ENCODE measurements at regions not wholly inside any gene's neighbourhood (a gene's known extent, or its start where the extent isn't known, plus 50 kb on each side); places are given as distances from the start of the nearest gene placed in this dataset.

DNA sequence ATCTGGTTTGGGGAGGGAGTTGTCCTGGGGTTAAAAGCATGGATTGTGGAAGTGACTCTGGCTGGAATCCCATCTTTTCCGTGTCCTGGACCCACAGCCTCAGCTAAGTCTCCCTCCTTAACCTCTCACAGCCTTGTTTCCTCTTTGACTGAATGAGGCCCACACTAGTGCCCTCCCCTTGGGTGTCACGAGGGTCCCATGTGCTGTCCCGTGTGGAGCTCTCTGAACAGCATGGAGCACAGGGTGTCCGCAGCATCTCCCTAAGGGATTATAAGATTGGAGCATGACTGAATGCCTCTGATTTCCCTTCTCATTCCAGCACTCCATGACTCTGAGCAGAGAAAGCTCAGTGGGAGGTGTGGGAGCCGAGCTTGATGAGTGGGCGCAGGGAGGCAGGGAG lies 182.5 kb downstream of the TEX29 start:
- DNase-seq: no peak

DNA sequence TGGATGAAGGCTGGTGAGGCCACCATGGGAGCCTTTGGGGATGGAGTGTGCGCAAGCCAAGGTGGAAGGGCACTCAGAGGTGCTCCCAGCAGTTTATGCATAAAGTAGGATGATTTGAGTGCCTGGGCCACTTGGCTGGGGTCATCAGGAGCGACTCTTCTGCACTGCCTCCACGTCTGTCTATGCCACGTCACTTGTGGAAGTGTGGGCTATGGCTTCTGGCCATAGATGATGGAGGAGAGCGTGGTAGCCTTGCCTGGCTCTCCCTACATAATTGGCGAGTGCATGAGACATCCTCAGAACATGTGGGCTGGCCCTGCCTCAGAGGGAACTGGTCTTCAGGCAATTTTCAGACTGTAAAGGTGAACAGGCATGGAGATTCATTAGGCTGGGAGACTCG lies 182.9 kb downstream of the TEX29 start:
- no peak for DNase-seq

- no peak for DNase-seq
Measured at GRCh38 chr13:111503905-111504695, 183.7 kb downstream of the TEX29 start.

DNA sequence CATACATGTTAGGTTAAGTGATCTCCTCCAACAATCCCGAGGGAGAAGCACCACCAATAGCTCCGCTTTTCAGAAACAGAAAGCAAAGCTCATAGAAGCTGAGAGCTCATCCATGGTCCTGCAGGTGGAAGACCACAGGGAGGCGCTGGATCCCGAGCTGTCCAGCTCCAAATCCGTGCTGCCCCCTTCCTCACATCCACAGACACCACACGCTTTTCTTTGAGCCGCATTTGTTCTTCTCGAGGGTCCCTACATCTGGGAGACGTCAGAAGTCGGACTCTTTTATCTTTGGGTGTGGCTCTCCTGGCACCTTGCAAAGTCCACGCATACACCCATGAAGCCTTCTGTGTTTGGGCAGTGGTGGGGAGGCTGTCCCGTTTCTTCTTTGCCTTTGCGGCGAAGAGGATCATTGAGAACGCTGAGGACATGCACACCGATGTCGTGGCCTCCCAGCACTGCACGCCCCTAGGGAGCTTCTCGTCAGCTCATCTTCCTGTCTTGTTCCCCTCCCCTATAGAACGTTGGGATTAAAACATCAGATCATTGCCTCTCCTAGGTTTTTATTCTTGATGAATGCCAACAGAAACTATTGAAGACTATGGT lies 184.8 kb downstream of the TEX29 start:
- no peak for DNase-seq

DNA sequence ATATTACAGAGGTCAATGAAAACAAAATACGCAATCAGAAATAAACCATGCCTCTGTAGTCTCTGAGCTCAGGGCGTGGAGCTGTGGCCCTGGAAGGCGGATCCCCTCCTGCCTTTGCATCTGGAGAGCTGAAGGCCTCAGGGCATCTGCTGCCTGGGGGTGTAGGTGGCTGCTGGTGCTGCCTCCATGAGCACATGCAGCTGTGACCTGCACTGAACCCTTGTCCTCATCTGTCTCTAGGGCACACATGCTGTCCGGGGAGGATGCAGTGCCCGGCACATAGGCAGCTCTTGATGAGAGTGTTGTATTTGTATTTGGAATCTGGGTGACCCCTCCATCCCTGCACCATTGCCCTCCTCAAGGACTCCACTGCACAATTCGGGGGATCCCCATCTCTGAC lies 185.7 kb downstream of the TEX29 start:
- DNase-seq: peak; percentile 63

DNA sequence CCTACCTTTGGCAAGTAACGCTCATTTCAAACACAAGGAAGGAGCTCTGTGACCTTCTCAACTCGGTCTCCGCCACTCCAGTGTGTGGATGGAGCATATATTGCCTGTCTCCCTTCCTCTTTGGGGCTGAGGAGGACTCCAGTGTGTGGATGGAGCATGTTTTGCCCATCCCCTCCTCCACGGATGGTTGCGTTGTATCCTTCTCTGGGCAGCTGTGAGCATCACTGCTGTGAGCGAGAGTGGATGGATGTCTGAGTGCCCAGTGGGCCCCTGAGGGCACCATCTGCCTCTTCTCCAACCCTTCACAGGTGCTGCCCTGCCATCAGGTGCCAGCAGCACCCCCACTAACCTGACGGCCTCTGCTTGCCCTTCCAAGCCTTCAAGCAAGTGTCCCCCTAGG lies 186.2 kb downstream of the TEX29 start:
- DNase-seq: no peak

GRCh38 chr13:111508164-111508870 lies 187.9 kb downstream of the TEX29 start:
- peak; percentile 92 for DNase-seq

DNA sequence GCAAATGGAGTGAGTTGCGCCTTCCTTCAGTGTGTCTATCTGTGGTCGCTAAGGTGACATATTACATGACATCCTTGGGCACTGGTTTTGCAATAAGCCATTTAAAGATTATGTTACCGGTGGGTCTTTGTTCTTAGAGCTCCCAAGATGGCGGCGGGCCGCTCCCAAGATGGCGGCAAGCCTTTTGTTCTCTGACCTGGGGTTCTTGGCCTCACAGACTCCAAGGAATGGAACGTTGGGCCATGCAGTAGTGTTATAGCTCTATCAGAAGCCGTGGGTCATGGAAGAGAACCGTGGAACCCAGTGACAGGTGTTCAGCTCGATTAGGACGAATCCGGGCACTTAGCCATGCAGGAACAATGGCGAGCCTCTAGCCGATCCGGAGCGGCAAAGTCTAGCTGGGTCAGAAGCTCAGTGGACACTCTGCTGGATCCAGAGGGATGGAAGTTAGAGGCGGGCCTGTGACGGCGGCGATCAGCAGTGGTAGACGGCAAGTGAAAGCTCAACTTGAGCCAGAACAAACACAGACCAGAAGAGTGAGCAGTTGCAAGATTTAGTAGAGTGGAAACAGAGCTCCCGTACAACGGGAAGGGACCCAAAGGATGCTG lies 188.6 kb downstream of the TEX29 start:
- peak; percentile 80 for DNase-seq

GRCh38 chr13:111510502-111511218 lies 190.2 kb downstream of the TEX29 start:
- peak; percentile 29 for DNase-seq

- no peak for DNase-seq
Measured at GRCh38 chr13:111511219-111511732, 190.8 kb downstream of the TEX29 start.

GRCh38 chr13:111511805-111512504 lies 191.5 kb downstream of the TEX29 start:
- DNase-seq: no peak

- no peak for DNase-seq
Measured at GRCh38 chr13:111512707-111513106, 192.3 kb downstream of the TEX29 start.

DNA sequence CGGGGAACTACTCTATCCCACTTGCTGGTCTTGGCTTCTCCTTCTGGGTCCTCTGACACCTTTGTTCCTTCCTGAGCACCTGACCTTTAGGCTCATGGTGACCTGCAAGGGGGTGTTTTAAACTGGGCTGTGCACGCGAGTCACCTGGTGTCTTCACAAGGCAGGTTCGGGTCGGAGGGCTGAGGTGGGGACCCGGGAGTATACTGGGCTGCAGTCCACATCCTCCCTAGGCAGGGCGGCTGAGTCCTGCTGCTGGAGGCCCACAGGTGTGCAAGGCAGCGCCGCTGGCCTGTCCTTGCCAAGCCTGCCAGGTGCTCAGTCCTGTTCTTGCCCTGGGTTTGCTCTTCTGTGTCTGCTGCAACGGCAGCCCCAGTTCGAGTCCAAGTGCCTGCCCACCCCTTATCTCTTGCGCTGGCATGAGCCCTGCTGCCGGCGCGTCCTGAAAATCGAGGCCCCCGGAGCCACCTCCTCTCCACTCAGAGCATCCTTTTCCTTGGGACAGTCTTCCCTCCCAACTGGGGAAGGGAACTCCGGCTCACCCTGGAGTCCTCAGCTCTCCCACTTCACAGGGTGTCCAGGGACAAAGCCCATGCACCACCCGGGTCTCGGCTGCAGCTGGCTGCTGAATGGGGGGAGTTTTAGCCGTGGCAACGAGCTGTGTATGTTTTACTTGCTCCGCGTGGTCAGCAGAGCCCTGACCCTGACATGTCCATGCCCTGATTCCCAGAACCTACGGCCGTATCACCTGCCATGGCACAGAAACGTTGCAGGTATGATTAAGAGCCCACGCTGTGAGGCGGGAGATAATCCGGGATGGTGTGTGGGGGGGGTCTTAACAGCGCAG lies 193.5 kb downstream of the TEX29 start:
- no peak for DNase-seq

DNA sequence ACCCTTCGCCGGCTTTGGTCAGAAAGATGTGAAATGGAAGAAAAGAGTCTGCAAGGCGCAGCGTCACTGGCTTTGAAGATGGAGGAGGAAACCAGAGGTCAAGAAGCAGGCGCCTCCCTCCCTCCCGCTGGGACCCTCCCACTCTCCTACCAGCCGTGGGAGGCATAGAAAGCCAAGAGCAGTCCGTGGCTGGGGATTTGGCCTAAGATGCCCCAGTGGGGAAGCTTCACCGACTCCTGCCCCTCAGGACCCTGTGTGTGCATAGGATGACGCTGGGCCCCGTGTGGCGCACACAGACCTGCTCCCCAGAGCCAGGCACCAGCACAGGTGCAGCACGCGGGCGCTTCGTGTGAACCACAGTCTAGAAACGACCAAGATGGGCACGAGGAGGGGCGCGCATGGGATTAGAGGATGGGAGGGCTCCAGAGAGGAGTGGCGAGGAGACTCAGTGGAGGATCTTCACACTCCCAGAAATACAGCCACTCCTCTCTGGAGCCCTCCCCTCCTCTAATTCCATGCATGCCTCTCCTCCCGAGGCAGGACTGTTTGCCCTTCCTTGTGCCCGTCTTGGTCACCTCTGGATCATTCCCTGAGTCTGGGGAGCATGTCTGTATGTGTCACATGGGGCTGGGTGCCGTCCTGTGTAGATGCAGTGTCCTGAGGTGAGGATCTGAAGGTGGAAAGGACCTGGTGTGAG lies 194.3 kb downstream of the TEX29 start:
- DNase-seq: no peak

GRCh38 chr13:111515307-111515617 lies 194.8 kb downstream of the TEX29 start:
- DNase-seq: no peak

DNA sequence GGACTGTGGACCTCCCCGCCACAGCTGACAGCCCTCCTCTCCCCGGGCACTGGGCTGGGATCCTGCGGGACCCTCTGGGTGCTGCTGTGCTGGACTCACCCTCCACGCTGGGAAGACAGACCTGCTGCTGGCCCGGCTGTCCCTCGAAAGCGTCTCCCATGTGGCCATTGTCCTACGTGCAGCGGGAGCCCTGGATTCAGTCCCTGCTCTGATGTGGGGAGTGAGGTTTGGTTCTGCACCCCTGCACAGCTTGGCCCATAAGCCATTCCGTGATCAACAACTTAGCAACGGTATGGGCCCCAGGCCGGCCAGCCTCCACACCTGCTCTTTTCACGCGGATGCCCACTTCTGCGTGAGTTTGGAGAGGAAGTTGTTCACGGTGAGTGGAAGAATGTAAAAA lies 195.2 kb downstream of the TEX29 start:
- no peak for DNase-seq

- DNase-seq: no peak
Measured at GRCh38 chr13:111516712-111517640, 196.5 kb downstream of the TEX29 start.

- peak; percentile 16 for DNase-seq
Measured at GRCh38 chr13:111517641-111518010, 197.2 kb downstream of the TEX29 start.

DNA sequence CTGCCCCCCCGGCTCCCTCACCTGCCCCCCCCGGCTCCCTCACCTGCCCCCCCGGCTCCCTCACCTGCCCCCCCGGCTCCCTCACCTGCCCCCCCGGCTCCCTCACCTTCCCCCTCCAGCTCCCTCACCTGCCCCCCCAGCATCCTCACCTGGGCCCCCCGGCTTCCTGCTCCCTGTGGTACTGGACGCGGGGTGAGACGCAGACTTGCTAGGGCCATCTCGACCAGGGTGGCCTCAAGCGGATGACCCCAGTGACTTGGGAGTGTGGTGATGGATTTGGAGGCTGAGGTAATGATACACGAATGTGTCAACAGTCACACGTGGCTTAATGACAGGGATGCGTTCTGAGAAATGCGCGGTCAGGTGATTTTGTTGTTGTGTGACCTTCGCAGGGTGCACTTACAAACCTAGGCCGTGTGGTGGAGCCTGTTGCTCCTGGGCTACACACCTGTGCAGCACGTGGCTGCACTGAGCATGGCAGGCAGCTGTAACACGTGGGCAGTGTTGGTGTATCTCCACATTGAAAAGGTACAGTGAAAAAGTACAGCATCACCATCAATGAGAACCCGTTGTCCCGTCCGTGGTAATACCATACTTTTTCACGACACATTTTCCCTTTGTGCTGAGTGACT lies 197.8 kb downstream of the TEX29 start:
- DNase-seq: peak; percentile 72
